ENCODE measurements at regions not wholly inside any gene's neighbourhood (a gene's known extent, or its start where the extent isn't known, plus 50 kb on each side); places are given as distances from the start of the nearest gene placed in this dataset.

DNA sequence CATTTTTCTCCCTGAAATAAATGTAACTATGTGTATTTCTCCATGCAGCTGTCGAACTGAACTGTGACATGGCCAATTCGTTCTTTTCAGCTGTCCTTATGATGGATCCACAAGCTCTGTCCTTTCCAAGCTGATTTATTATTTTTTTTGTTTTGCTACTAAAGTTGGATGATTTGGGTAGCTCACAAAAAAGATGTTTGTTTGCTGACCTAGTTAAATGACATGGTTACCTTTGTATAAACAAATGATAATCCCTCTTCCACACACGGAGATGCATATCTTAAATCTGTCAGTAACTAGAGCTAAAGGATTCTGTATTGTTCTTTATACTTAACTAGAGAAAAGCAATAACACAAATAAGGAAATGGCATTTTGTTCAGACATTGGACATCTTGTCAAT is 884.3 kb upstream of the PCDH20 start:
- no peak for TF ChIP-seq CTCF (IDR thresholded peaks at IDR 0.05)

DNA sequence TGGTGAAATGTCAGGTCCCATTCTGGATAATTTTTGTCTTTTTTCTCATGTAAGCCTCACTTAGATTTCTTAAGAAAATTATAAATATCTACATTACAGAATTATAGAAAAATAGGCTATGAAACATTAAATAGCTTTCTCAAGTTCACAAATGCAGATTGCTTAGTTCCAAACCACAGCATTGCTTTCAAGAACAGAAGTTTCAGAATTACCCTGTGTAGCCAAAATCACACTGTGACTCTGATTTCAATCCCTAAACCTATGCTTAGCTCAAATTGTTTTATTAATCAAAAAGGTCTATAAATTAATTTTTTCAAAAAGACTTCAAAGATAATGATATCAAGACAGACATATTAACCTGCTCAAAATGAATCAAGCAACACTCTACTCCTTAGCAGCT is 881.2 kb upstream of the PCDH20 start:
- TF ChIP-seq CTCF (IDR thresholded peaks at IDR 0.05), result no peak

DNA sequence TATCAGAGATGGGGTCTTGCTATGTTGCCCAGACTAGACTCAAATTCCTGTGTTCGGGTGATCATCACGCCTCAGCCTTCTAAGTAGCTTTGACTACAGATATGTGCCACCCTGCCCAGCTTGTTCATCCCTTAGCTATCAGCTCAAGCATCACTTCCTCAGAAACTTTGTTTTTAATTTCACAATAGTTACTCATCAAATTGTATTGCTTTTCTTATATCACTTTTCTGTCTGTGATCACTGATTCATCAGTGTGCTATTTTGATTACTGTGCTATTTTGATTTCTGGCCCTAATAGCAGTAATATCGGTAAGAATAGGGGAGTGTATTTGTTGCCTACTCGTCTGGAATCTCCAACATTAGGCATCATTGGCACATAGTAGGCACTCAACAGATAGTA is 878.6 kb upstream of the PCDH20 start:
- no peak for TF ChIP-seq CTCF (IDR thresholded peaks at IDR 0.05)

DNA sequence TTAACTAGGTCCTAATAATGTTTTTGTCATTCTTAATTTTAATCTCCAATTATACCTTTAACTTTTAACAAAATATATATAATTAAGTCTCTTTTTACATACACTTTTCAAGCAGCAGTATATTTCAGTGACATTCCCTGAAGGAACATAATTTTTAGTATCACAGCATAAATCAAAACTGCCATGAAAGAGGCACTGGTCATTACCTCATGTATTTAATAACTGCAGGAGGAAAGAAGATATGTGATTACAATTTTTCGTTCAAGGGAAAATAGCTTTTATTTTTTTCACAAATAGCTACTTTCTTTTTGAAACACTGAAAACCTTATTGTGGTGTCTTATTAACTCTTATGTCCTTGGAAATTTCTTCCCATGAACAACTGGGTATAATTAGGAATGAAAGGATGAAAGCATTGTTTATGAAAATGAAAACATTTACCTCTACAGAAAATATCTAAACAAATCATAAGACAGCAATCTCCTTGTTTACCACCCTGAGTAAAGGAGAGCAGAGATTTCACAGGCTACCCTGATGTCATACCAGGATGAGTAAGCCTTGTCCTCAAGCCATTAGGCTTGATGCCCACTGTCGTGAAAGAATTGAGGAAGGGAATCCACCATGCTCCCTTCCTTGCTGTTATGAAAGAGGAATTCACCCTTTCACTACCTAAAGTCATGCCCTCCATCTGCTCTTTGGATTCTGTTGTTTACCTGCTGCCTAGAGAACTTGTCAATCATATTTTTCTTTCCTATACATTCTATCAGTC is 877.2 kb upstream of the PCDH20 start:
- no peak for TF ChIP-seq CTCF (IDR thresholded peaks at IDR 0.05)

DNA sequence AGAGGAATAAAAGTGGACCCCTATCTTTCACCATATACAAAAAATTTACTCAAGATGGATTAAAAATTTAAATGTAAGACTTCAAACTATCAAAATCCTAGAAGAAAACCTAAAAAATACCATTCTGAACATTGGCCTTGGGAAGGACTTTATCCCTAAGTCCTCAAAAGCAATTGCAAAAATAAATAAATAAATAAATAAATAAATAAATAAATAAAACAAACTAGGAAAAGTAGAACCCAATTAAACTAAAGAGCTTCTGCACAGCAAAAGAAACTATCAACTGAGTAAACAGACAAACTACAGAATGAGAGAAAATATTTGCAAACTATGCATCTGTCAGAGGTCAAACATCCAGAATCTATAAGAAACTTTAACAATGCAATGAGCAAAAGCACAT is 874.9 kb upstream of the PCDH20 start:
- TF ChIP-seq CTCF (IDR thresholded peaks at IDR 0.05), result no peak

DNA sequence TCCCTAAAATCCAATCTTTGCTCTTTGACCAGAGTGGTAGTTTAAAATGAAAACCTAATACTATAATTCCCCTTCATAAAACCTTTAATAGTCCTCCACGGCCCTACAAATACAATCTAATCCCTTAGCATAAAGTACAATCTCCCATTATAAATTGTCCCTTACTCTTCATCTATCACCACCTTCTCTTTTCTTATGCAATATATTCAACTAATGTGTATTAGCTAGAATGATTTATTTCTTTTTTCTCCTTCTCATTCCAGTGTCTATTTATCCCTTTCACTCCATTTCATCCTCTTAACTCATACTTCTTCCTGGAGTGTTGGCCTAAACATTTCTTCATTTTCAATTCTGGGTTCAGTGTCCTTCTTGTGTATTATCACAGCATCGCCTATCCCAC is 872.1 kb upstream of the PCDH20 start:
- no peak for TF ChIP-seq CTCF (IDR thresholded peaks at IDR 0.05)

DNA sequence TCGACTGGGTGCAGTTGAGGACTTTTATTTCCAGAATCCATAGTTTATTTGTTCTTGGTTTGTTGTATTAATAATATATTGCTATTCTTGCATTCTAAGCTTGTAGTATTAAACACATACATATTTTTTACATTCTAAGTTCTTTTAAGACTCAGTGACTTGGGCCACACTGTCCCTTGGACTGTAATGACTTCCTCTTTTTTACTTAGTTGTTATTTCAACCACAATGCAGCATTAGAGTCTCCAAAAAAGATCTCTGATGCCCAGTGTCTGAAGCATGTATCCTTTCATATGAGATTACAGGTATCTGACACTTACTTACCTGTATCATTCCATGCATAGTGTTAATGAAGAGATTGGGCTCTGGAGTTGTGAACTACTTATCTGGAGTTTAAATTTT is 864.9 kb upstream of the PCDH20 start:
- TF ChIP-seq CTCF (IDR thresholded peaks at IDR 0.05), result no peak

- no peak for TF ChIP-seq CTCF (IDR thresholded peaks at IDR 0.05)
These were observed 862.6 kb upstream of the PCDH20 start for GRCh38 chr13:62278271-62278670.

Data from LNCAP (cell line).